K562 (cell line): ENCODE measurements at regions not wholly inside any gene's neighbourhood (a gene's known extent, or its start where the extent isn't known, plus 50 kb on each side); places are given as distances from the start of the nearest gene placed in this dataset.

ENCODE experiments used
- ATAC-seq: fragments of 200-7000 bp; cut with Tn5 transposase; 3 replicates; pipeline ENCODE4 v1.9.1; 2020; ENCODE audit warnings: moderate library complexity
- BruUV-seq: library from RNA; stranded (reverse); fragments of 400-500 nt; replicated peaks from 2 replicates; lab custom pipeline; 2021; lab: Mats Ljungman, UMichigan
- CTCF ChIA-PET: fragments of 300-600 bp; formaldehyde crosslinking; extraction: SDS; loops from one replicate; lab custom pipeline; 2021; ENCODE audit warnings: low intra/inter-chr PET ratio; lab: Yijun Ruan, JAX
- POLR2A ChIA-PET: fragments of 300-600, 350-650 bp; sonication (Branson Sonifier 250); formaldehyde crosslinking; extraction: SDS; loops from one replicate; lab custom pipeline; 2021; ENCODE audit warnings: antibody characterized with exemption, inconsistent platforms; lab: Yijun Ruan, JAX
- DNase-seq, 4 experiments: peaks; one replicate each; pipeline versions ENCODE4 v3.0.0 to v3.0.0-alpha.2; 2011 to 2018; ENCODE audit warnings: low spot score in 3 of 4, mixed read lengths in 3 of 4; ENCODE audit errors: extremely low read depth in 1 of 4
- FAIRE-seq: peaks from 2 replicates; lab custom pipeline; 2011; peaks lifted over from hg19 to GRCh38; lab: Jason Lieb, UNC
- H2AFZ ChIP-seq: 2 replicates; pipeline ENCODE4 v1.6.0; 2011; ENCODE audit warnings: low read depth, low read length, control low read depth, inconsistent platforms
- H3K27ac ChIP-seq: fragments of 200-600 bp; 3 replicates; pipeline ENCODE4 v1.8.0; 2011; ENCODE audit warnings: low read depth, mild to moderate bottlenecking, control low read depth, inconsistent platforms, low read length, moderate library complexity, mixed read lengths; ENCODE audit errors: extremely low read depth
- H3K27me3 ChIP-seq, 2 experiments: fragments of 300-600 bp in 1 of 2; 2 replicates in 1 of 2; 3 replicates in 1 of 2; pipeline versions ENCODE4 v1.6.0 to v1.8.0; 2011; ENCODE audit warnings: inconsistent platforms in 2 of 2, low read length in 2 of 2, mild to moderate bottlenecking in 1 of 2, mixed read lengths in 1 of 2, moderate library complexity in 1 of 2; ENCODE audit not compliant: control insufficient read depth in 2 of 2, insufficient read depth in 2 of 2
- H3K36me3 ChIP-seq: fragments of 300-600 bp; 3 replicates; pipeline ENCODE4 v1.8.0; 2011; ENCODE audit warnings: mild to moderate bottlenecking, low read length, inconsistent platforms; ENCODE audit not compliant: control insufficient read depth, insufficient read depth
- H3K4me1 ChIP-seq, 2 experiments: fragments of 200-600 bp in 1 of 2; replicated peaks in 1 of 2; 2 replicates in 1 of 2; 3 replicates in 1 of 2; pipeline versions ENCODE4 v1.5.1 to v1.8.0; 2011; ENCODE audit warnings: inconsistent platforms in 2 of 2, low read length in 2 of 2, mild to moderate bottlenecking in 1 of 2, mixed read lengths in 1 of 2, moderate library complexity in 1 of 2; ENCODE audit not compliant: control insufficient read depth in 2 of 2, insufficient read depth in 2 of 2
- H3K4me2 ChIP-seq: 2 replicates; pipeline ENCODE4 v1.6.1; 2011; ENCODE audit warnings: low read length, control low read depth, inconsistent platforms, mixed read lengths; ENCODE audit not compliant: insufficient read depth
- H3K4me3 ChIP-seq: fragments of 200-600 bp; sonication (generic), shearing (Covaris generic); 2 replicates; pipeline ENCODE4 v1.5.1; 2016; ENCODE audit warnings: control low read depth, inconsistent platforms
- H3K79me2 ChIP-seq: fragments of 200-600 bp; 3 replicates; pipeline ENCODE4 v1.8.0; 2011; ENCODE audit warnings: low read length, inconsistent platforms; ENCODE audit not compliant: control insufficient read depth, insufficient read depth
- H3K9ac ChIP-seq, 2 experiments: 2 replicates each; pipeline versions ENCODE4 v1.6.0 to v1.6.1; 2011; ENCODE audit warnings: low read depth in 2 of 2, low read length in 2 of 2, control low read depth in 1 of 2, inconsistent platforms in 1 of 2, mild to moderate bottlenecking in 1 of 2, mixed read lengths in 1 of 2; ENCODE audit not compliant: insufficient read depth in 1 of 2
- H3K9me1 ChIP-seq: one replicate; pipeline ENCODE4 v1.6.0; 2011; ENCODE audit warnings: inconsistent platforms, mild to moderate bottlenecking, low read length, moderate library complexity; ENCODE audit not compliant: control insufficient read depth, insufficient read depth
- H3K9me3 ChIP-seq: replicated peaks from 2 replicates; pipeline ENCODE4 v1.5.1; 2011; ENCODE audit warnings: low read depth, low read length, inconsistent platforms; ENCODE audit not compliant: control insufficient read depth, insufficient read depth
- H4K20me1 ChIP-seq: replicated peaks from 2 replicates; pipeline ENCODE4 v1.6.1; 2011; ENCODE audit warnings: low read length, inconsistent platforms, mixed read lengths; ENCODE audit not compliant: control insufficient read depth, insufficient read depth
- AFF4 ChIP-seq: sonication (generic); formaldehyde crosslinking; IDR thresholded peaks from 2 replicates; pipeline ENCODE4 v1.8.0; 2023; ENCODE audit warnings: mild to moderate bottlenecking, missing genetic modification reagents
- GABPA ChIP-seq: fragments of 200-800 bp; sonication (Bioruptor generic); conservative IDR thresholded peaks from 2 replicates; pipeline ENCODE4 v1.6.1; 2016; ENCODE audit warnings: low read depth, missing genetic modification characterization, missing compliant biosample characterization
- MCM2 ChIP-seq: fragments of 450-650 bp; IDR thresholded peaks from 2 replicates; pipeline ENCODE4 v1.6.1; 2017; ENCODE audit warnings: low read depth, mild to moderate bottlenecking
- PCBP2 ChIP-seq: fragments of 200-400 bp; formaldehyde crosslinking; IDR thresholded peaks from 2 replicates; pipeline ENCODE4 v1.6.1; 2018; ENCODE audit warnings: low read length, low read depth, mild to moderate bottlenecking, moderate library complexity; ENCODE audit not compliant: poor library complexity, severe bottlenecking
- THRA ChIP-seq: fragments of 450-650 bp; IDR thresholded peaks from 2 replicates; pipeline ENCODE4 v1.6.1; 2017; ENCODE audit warnings: mild to moderate bottlenecking, moderate library complexity
- in situ Hi-C: fragments of 300-500 bp; cut with MboI; formaldehyde crosslinking; loops from 4 replicates; pipeline ENCODE4 v1.15.0; 2018; ENCODE audit warnings: inconsistent platforms, mixed read lengths
- intact Hi-C: fragments of 100-400 bp; cut with micrococcal nuclease; formaldehyde crosslinking; loops from 2 replicates; pipeline ENCODE4 v1.14.2; 2022

GRCh38 chr13:65901723-65902122, 1328.4 kb downstream of the PCDH9 start:
- in situ Hi-C loops: no loop called here
- Histone ChIP-seq H3K4me2 (no peak overlapping the region), H3K27me3 (no peaks in the 10 kb centered on the region), H3K27ac (no peak overlapping the region), H3K4me3 (no peak overlapping the region), H3K36me3 (no peaks in the 10 kb centered on the region), H4K20me1 (no peaks in the 10 kb centered on the region), H3K9ac (no peak overlapping the region), H2AFZ (no peak overlapping the region), H3K9me3 (no peaks in the 10 kb centered on the region), H3K9me1 (no peaks in the 10 kb centered on the region), H3K4me1 (no peaks in the 10 kb centered on the region), H3K79me2 (no peaks in the 10 kb centered on the region)
- no TSS peak for BruUV-seq
- intact Hi-C loops: no loop called here
- no peak for DNase-seq
- POLR2A ChIA-PET: no interaction called here
- no peak for FAIRE-seq
- no peak for TF ChIP-seq THRA
- TF ChIP-seq GABPA (tag): no peak
- no peak for TF ChIP-seq AFF4 (CRISPR knock-in tag)
- no peak for TF ChIP-seq MCM2
- no peak for TF ChIP-seq PCBP2
- no peak for ATAC-seq
- CTCF ChIA-PET: no interaction called here
